Neural cell (in vitro differentiated cells): ENCODE measurements at regions not wholly inside any gene's neighbourhood (a gene's known extent, or its start where the extent isn't known, plus 50 kb on each side); places are given as distances from the start of the nearest gene placed in this dataset.

Source experiments
- H2AFZ ChIP-seq: fragments of 200-600, 300-800 bp; sonication (generic), shearing (Covaris generic); 2 replicates; pipeline ENCODE4 v1.6.0; 2014; ENCODE audit warnings: low read depth, mild to moderate bottlenecking, antibody characterized with exemption, low read length, moderate library complexity
- H3F3A ChIP-seq: fragments of 200-600 bp; shearing (Covaris generic); 2 replicates; pipeline ENCODE4 v1.6.1; 2016; ENCODE audit warnings: mild to moderate bottlenecking, moderate library complexity, mixed read lengths, antibody characterized with exemption, low read length; ENCODE audit not compliant: insufficient read depth, poor library complexity, severe bottlenecking
- H3K27ac ChIP-seq: fragments of 200-600, 300-800 bp; sonication (generic), shearing (Covaris generic); 2 replicates; pipeline ENCODE4 v1.5.1; 2014; ENCODE audit warnings: mild to moderate bottlenecking, low read length, moderate library complexity
- H3K27me3 ChIP-seq: fragments of 300-800, 200-600 bp; sonication (generic), shearing (Covaris generic); 2 replicates; pipeline ENCODE4 v1.6.0; 2014; ENCODE audit warnings: mild to moderate bottlenecking, low read depth, low read length, moderate library complexity; ENCODE audit not compliant: insufficient read depth
- H3K36me3 ChIP-seq: fragments of 300-800, 200-600 bp; sonication (generic), shearing (Covaris generic); 2 replicates; pipeline ENCODE4 v1.5.1; 2014; ENCODE audit warnings: mild to moderate bottlenecking, antibody characterized with exemption, low read length, moderate library complexity; ENCODE audit not compliant: insufficient read depth
- H3K4me2 ChIP-seq: fragments of 300-800, 200-600 bp; sonication (generic), shearing (Covaris generic); 2 replicates; pipeline ENCODE4 v1.6.0; 2014; ENCODE audit warnings: mild to moderate bottlenecking, low read length
- H3K4me3 ChIP-seq: fragments of 300-800, 200-600 bp; sonication (generic), shearing (Covaris generic); 2 replicates; pipeline ENCODE4 v1.5.1; 2014; ENCODE audit warnings: mild to moderate bottlenecking, low read length, moderate library complexity
- H3K79me2 ChIP-seq: fragments of 200-600 bp; shearing (Covaris generic); replicated peaks from 2 replicates; pipeline ENCODE4 v1.6.0; 2014; ENCODE audit warnings: mild to moderate bottlenecking, low read length, moderate library complexity; ENCODE audit not compliant: insufficient read depth
- H3K9ac ChIP-seq: fragments of 300-800, 200-600 bp; sonication (generic), shearing (Covaris generic); 2 replicates; pipeline ENCODE4 v1.6.1; 2016; ENCODE audit warnings: mild to moderate bottlenecking, low read length, mixed read lengths
- H3K9me2 ChIP-seq: fragments of 200-600 bp; shearing (Covaris generic); 2 replicates; pipeline ENCODE4 v1.6.1; 2016; ENCODE audit warnings: mild to moderate bottlenecking, low read length, mixed read lengths; ENCODE audit not compliant: insufficient read depth
- H3K9me3 ChIP-seq: fragments of 200-600, 300-800 bp; sonication (generic), shearing (Covaris generic); 2 replicates; pipeline ENCODE4 v1.6.1; 2016; ENCODE audit warnings: mild to moderate bottlenecking, mixed run types, low read length, moderate library complexity, mixed read lengths
- H4K20me1 ChIP-seq: fragments of 200-600 bp; shearing (Covaris generic); 2 replicates; pipeline ENCODE4 v1.6.1; 2016; ENCODE audit warnings: mild to moderate bottlenecking, mixed run types; ENCODE audit not compliant: insufficient read depth
- CTCF ChIP-seq: fragments of 450-650 bp; IDR thresholded peaks from 2 replicates; pipeline ENCODE4 v1.5.1; 2014; ENCODE audit warnings: antibody characterized with exemption, mild to moderate bottlenecking, moderate library complexity; ENCODE audit not compliant: poor library complexity, severe bottlenecking
- EP300 ChIP-seq: fragments of 450-650 bp; conservative IDR thresholded peaks from 2 replicates; pipeline ENCODE4 v1.6.1; 2014; ENCODE audit warnings: antibody characterized with exemption, mild to moderate bottlenecking, moderate library complexity; ENCODE audit not compliant: poor library complexity, severe bottlenecking
- EZH2 ChIP-seq: fragments of 200-600, 300-800 bp; shearing (Covaris generic), sonication (generic); IDR thresholded peaks from 2 replicates; pipeline ENCODE4 v1.6.1; 2014; ENCODE audit warnings: antibody characterized with exemption, low read length, borderline replicate concordance, mild to moderate bottlenecking; ENCODE audit not compliant: insufficient read depth, poor library complexity, severe bottlenecking
- MXI1 ChIP-seq: fragments of 450-650 bp; conservative IDR thresholded peaks from 2 replicates; pipeline ENCODE4 v1.6.1; 2014; ENCODE audit warnings: antibody characterized with exemption, mild to moderate bottlenecking; ENCODE audit not compliant: poor library complexity, severe bottlenecking
- POLR2AphosphoS5 ChIP-seq: IDR thresholded peaks from 2 replicates; pipeline ENCODE4 v1.6.1; 2012
- RAD21 ChIP-seq: fragments of 450-650 bp; conservative IDR thresholded peaks from 2 replicates; pipeline ENCODE4 v1.6.1; 2014; ENCODE audit warnings: antibody characterized with exemption, mild to moderate bottlenecking, moderate library complexity
- REST ChIP-seq: IDR thresholded peaks from 2 replicates; pipeline ENCODE4 v1.6.1; 2012; ENCODE audit warnings: borderline replicate concordance
- SMC3 ChIP-seq: fragments of 450-650 bp; conservative IDR thresholded peaks from 2 replicates; pipeline ENCODE4 v1.6.1; 2014; ENCODE audit warnings: antibody characterized with exemption, mild to moderate bottlenecking, moderate library complexity; ENCODE audit not compliant: poor library complexity
- TAF1 ChIP-seq: IDR thresholded peaks from 2 replicates; pipeline ENCODE4 v1.6.1; 2012; ENCODE audit warnings: low read depth

- no peak overlapping the region for H3K27ac ChIP-seq
- no peak overlapping the region for H2AFZ ChIP-seq
- no peak for TF ChIP-seq EZH2
- no peak for TF ChIP-seq REST
- TF ChIP-seq TAF1: no peak
- TF ChIP-seq POLR2AphosphoS5: no peak
- no peak for TF ChIP-seq EP300
- TF ChIP-seq CTCF: no peak
- no peak for TF ChIP-seq MXI1
- TF ChIP-seq SMC3: no peak
- TF ChIP-seq RAD21: no peak
- no peak overlapping the region for H3K4me2 ChIP-seq
- no peaks in the 10 kb centered on the region for H3K9me3 ChIP-seq
- no peaks in the 10 kb centered on the region for H3K9me2 ChIP-seq
- H3K4me3 ChIP-seq: no peak overlapping the region
- no peaks in the 10 kb centered on the region for H3K27me3 ChIP-seq
- H3K79me2 ChIP-seq: no peaks in the 10 kb centered on the region
- no peaks in the 10 kb centered on the region for H3F3A ChIP-seq
- no peaks in the 10 kb centered on the region for H4K20me1 ChIP-seq
- no peak overlapping the region for H3K9ac ChIP-seq
- no peaks in the 10 kb centered on the region for H3K36me3 ChIP-seq
Observed at GRCh38 chr9:22170556-22170955, 161.5 kb upstream of the CDKN2B start.

GRCh38 chr9:22170990-22171670 lies 162.0 kb upstream of the CDKN2B start:
- H3K27ac ChIP-seq: no peak overlapping the region

More at GRCh38 chr9:22170990-22171670, 162.0 kb upstream of the CDKN2B start:
- Histone ChIP-seq H3K9ac (no peak overlapping the region), H3K9me3 (no peaks in the 10 kb centered on the region), H3K9me2 (no peaks in the 10 kb centered on the region), H4K20me1 (no peaks in the 10 kb centered on the region), H3K4me3 (no peak overlapping the region), H2AFZ (no peak overlapping the region), H3K4me2 (no peak overlapping the region), H3K36me3 (no peaks in the 10 kb centered on the region), H3F3A (no peaks in the 10 kb centered on the region), H3K27me3 (no peaks in the 10 kb centered on the region), H3K79me2 (no peaks in the 10 kb centered on the region)
- TF ChIP-seq POLR2AphosphoS5 (no peak), REST (no peak), MXI1 (no peak), TAF1 (no peak), EP300 (no peak), EZH2 (no peak), CTCF (no peak), RAD21 (no peak), SMC3 (no peak)
